ENCODE measurements at regions not wholly inside any gene's neighbourhood (a gene's known extent, or its start where the extent isn't known, plus 50 kb on each side); places are given as distances from the start of the nearest gene placed in this dataset.
"Not testable (repeated sequence)": the region's sequence is repeated elsewhere in the genome, so short reads cannot be mapped to it uniquely, and the experiment has no call there.

- TF ChIP-seq CTCF (IDR thresholded peaks at IDR 0.05); POLR2AphosphoS5 (IDR thresholded peaks at IDR 0.05; ENCODE audit: insufficient read depth in 1 of 2, low read depth in 1 of 2): not testable (repeated sequence)
Observed at GRCh38 chr6:160820661-160821060, 118.6 kb downstream of the PLG start.
